ENCODE measurements at regions not wholly inside any gene's neighbourhood (a gene's known extent, or its start where the extent isn't known, plus 50 kb on each side); places are given as distances from the start of the nearest gene placed in this dataset.
A peak's percentile ranks its signal among the peaks of the same experiment; 100 is the strongest.

DNA sequence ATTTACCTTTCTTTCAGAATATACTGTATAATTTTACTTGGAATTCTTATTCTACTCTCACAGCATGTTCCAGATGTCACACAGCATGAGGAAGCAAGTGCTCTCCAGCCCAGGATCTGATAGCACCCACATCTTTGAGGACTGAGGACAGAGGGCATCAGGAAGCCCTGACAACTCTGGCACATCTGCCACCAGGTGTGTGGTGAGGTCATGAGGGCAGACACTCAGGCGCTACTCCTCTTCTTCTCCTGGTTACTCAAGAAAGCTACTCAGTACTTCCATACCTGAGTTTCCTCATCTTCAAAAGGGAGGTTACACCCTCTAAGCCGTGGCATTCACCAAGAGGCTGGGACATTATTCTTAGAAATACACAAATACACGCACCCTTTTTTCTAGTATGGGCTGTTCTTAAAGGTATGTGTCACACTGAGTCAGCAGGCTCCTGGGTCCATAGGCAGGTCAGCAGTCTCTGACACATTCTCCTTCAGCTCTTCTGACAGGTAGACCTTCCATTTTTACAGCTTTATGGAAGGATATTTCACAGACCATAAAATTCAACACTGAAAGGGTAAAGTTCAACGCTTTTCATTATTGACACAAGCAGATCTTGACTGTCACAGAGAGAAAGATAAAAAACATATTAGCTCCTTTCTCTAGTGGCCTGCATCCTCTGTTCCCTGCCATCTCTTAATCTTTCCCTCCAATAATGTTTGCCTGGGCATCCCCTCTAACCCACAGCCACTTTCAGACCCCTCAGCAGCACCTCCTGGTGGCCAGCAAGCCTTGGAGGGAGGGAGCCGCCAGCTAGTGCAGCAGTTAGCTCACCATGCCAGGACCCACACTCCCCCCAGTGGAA is 103.2 kb upstream of the TJP1 start:
- peak in 1 of 2 donors; percentile 22 for TF ChIP-seq POLR2A (IDR thresholded peaks at IDR 0.05)
- TF ChIP-seq, protein P1, sequence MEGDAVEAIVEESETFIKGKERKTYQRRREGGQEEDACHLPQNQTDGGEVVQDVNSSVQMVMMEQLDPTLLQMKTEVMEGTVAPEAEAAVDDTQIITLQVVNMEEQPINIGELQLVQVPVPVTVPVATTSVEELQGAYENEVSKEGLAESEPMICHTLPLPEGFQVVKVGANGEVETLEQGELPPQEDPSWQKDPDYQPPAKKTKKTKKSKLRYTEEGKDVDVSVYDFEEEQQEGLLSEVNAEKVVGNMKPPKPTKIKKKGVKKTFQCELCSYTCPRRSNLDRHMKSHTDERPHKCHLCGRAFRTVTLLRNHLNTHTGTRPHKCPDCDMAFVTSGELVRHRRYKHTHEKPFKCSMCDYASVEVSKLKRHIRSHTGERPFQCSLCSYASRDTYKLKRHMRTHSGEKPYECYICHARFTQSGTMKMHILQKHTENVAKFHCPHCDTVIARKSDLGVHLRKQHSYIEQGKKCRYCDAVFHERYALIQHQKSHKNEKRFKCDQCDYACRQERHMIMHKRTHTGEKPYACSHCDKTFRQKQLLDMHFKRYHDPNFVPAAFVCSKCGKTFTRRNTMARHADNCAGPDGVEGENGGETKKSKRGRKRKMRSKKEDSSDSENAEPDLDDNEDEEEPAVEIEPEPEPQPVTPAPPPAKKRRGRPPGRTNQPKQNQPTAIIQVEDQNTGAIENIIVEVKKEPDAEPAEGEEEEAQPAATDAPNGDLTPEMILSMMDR (IDR thresholded peaks at IDR 0.05): peak in 4 of 6 experiments; percentile 28 to 57 (median 54)

Data from Peyer's patch (tissue), 4 donors.